ENCODE measurements at regions not wholly inside any gene's neighbourhood (a gene's known extent, or its start where the extent isn't known, plus 50 kb on each side); places are given as distances from the start of the nearest gene placed in this dataset.

- no peak for DNase-seq (ENCODE audit: low spot score)
Measured at GRCh38 chr4:115923152-115923551, 809.7 kb upstream of the NDST4 start.

- DNase-seq (ENCODE audit: low spot score), result no peak
Measured at GRCh38 chr4:115920637-115921036, 807.2 kb upstream of the NDST4 start.

GRCh38 chr4:115918149-115918548 is 804.7 kb upstream of the NDST4 start:
- no peak for DNase-seq (ENCODE audit: low spot score)

- no peak for DNase-seq (ENCODE audit: low spot score)
Measured at GRCh38 chr4:115906428-115906827, 793.0 kb upstream of the NDST4 start.

- DNase-seq (ENCODE audit: low spot score), result no peak
Measured at GRCh38 chr4:115883847-115884246, 770.4 kb upstream of the NDST4 start.

- DNase-seq (ENCODE audit: low spot score), result no peak
Measured at GRCh38 chr4:115883231-115883630, 769.8 kb upstream of the NDST4 start.

GRCh38 chr4:115873048-115873447 is 759.6 kb upstream of the NDST4 start:
- DNase-seq (ENCODE audit: low spot score), result no peak

- DNase-seq (ENCODE audit: low spot score), result no peak
Measured at GRCh38 chr4:115871596-115871995, 758.2 kb upstream of the NDST4 start.

GRCh38 chr4:115866364-115866896 is 753.0 kb upstream of the NDST4 start:
- DNase-seq (ENCODE audit: low spot score), result no peak

GRCh38 chr4:115865736-115866135 is 752.3 kb upstream of the NDST4 start:
- DNase-seq (ENCODE audit: low spot score), result no peak

GRCh38 chr4:115852767-115853091 is 739.3 kb upstream of the NDST4 start:
- no peak for DNase-seq (ENCODE audit: low spot score)

- peak; percentile 5 for DNase-seq (ENCODE audit: low spot score)
Measured at GRCh38 chr4:115851918-115852766, 738.7 kb upstream of the NDST4 start.

- no peak for DNase-seq (ENCODE audit: low spot score)
Measured at GRCh38 chr4:115850799-115851509, 737.5 kb upstream of the NDST4 start.

- no peak for DNase-seq (ENCODE audit: low spot score)
Measured at GRCh38 chr4:115844180-115844579, 730.8 kb upstream of the NDST4 start.

GRCh38 chr4:115841871-115842270 is 728.5 kb upstream of the NDST4 start:
- no peak for DNase-seq (ENCODE audit: low spot score)

- no peak for DNase-seq (ENCODE audit: low spot score)
Measured at GRCh38 chr4:115834441-115834840, 721.0 kb upstream of the NDST4 start.

GRCh38 chr4:115824630-115825029 is 711.2 kb upstream of the NDST4 start:
- no peak for DNase-seq (ENCODE audit: low spot score)

GRCh38 chr4:115803825-115804224 is 690.4 kb upstream of the NDST4 start:
- no peak for DNase-seq (ENCODE audit: low spot score)

- no peak for DNase-seq (ENCODE audit: low spot score)
Measured at GRCh38 chr4:115790812-115791211, 677.4 kb upstream of the NDST4 start.

GRCh38 chr4:115781528-115782146 is 668.2 kb upstream of the NDST4 start:
- no peak for DNase-seq (ENCODE audit: low spot score)

GRCh38 chr4:115780835-115781234 is 667.4 kb upstream of the NDST4 start:
- no peak for DNase-seq (ENCODE audit: low spot score)

GRCh38 chr4:115780268-115780667 is 666.8 kb upstream of the NDST4 start:
- no peak for DNase-seq (ENCODE audit: low spot score)

GRCh38 chr4:115770046-115770543 is 656.7 kb upstream of the NDST4 start:
- DNase-seq (ENCODE audit: low spot score), result no peak

Measured in GM03348 (cell line).